IPS-NIHi11 (cell line): ENCODE measurements at regions not wholly inside any gene's neighbourhood (a gene's known extent, or its start where the extent isn't known, plus 50 kb on each side); places are given as distances from the start of the nearest gene placed in this dataset.
A peak's percentile ranks its signal among the peaks of the same experiment; 100 is the strongest.

ENCODE experiments used
- DNase-seq: peaks from one replicate; pipeline ENCODE4 v3.0.0; 2012; ENCODE audit warnings: mixed read lengths, low spot score

DNA sequence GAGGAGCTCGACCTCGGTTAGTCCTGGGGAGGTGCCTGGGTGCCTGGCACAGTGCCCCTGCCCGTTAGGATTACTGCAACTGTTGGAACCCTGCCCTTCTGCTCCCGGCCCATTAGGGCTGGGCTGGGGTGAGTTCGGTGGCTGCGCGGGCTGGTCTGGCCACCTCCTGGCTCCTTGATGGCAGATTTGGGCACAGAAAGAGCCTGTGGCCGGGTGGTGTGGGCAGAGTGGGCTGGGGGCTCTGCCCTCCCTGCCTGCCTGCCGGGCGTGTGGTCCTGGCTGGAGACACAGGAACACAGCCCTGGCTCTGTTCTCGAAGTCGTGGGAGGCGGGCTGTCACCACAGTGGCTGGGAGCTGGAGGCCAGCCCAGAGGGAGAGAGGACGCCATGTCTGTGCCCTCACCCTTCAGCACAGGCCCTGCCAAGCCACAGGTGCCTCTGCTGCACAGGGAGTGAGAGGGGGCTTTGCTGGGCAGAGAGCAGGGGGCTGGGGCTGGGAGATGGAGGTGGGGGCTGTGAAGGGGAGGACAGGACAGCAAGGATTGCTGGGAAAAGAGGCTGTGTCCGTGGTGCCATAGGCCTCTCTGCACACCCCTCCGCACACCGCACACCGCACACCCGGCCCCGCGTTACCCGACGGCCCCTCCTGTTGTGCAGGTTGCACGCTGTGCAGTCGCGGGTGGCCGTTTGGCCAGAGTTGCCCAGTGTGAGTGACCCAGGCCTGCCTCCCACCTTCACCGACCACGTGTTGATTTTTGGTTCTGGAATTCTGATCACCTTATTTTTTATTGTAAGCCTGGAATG lies 236.6 kb upstream of the GSE1 start:
- DNase-seq, result no peak

DNA sequence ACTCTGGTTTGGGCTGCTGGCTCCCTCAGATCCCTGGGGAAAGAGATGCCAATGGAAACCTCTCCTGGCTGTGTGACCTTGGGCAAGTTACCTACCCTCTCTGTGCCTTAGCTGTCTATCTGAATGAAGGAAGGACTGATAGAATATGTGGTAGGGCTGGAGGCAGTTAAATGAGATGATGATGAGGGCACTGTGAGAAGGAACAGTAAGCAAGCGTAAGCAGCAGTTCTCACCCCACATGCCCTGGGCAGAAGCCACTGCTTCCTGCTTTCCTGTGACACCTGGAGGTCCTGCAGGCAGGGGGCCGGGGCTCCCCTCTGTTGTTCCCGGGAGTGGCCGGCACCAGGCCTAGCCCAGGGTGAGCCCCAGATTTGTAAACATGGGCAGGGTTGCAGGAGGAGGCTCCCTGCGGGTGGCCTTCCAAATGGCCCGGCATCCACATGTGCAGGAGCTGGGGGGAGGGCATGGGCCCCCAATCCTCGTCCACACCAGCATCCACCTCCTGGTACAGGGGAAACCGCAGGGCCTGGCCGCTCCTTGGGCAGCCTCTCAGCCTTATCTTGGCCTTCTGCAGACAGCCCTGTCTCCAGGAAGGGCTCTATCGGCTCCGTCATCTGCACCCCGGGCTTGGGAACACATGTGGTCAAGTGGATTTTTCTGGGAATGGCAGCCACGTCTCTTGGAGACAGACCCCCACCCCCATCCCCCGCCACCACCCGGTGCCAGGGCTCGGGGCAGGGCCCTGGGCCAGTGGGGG lies 235.6 kb upstream of the GSE1 start:
- no peak for DNase-seq

DNA sequence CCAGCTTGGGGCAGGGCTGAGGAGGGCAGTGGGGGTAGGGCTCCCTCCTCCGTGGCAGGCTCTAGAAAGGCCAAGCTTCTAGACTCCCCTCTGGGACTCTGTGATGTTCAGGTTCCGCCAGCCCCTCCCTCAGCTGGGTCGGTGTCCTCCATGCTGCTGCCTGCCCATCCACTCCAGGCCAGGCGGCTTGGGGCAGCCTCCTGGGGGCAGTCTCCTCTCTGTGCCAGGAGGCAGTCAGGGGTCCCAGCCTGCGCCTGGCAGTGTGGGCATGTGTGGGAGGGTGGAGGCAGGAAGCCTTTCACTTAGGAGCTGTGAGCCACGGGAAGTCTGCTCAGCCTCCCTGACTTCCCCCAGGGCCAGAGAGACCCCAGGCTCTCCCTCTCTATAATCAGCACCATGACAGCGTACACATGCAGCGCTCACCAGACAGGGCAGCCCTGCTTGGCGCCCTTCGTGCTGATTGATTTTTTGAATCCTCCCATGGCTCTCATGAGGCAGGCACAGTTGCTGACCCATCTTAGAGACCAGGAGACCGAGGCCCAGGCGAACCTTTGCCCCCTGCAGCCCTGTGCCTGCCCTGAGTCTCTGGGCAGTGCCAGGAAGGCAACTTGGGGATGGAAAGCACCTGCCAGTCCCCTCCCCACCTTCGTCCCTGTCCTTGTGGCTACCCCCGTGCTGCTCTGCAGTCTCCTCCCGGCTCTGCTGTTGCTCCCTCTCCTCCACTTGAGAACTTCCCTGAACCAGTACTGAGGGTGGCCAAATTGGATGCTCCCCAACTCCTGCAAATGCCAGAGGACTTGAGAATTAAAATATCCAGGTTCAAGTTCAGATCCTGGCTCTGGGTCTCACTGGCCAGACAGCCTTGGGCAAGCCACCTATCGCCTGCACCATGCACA lies 234.7 kb upstream of the GSE1 start:
- DNase-seq, result no peak

DNA sequence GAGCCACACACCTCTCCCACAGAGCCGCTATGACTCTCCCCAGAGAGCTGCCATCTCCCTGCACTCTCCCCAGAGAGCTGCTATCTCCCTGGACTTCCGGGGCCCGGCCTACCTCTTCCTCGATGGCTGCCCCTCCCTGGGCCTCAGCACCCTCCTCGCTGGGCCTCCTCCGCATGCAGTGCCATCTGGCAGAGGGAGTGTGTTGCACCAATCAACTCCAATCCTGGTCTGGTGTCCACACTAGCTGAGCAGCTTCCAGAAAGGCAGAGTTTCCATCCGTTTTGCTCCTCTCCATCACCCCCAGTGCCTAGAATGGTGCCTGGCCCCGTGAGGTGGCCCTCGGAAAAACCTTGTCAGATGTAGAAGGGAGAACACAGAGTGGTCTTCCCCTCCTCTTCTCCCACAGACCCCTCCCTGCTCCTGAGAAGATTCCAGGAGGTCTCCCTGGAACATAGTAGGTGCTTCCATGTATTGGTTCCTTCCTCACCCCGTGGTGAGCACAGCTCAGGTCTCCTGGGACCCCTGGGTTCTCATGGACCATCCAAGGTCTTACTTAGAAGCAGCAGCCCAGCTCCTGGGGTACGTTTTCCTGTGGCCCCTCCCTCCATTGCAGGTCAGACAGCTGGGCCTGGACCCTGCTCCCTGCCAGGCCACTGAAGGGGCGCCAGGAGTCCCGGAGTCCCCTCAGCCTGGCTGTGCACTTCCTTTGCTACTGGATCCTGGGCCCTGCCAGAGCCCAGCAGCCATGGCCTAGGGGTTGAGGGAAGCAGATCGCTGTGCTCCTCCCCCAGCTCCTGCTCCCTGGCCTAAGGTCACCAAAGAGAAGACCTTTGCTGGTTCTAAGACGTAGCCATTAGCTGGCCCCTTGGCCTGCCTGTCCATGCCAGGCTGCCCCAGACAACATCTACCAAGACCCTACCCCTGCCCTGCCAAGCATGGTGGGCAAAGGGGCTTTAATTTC lies 233.8 kb upstream of the GSE1 start:
- DNase-seq, result no peak

DNA sequence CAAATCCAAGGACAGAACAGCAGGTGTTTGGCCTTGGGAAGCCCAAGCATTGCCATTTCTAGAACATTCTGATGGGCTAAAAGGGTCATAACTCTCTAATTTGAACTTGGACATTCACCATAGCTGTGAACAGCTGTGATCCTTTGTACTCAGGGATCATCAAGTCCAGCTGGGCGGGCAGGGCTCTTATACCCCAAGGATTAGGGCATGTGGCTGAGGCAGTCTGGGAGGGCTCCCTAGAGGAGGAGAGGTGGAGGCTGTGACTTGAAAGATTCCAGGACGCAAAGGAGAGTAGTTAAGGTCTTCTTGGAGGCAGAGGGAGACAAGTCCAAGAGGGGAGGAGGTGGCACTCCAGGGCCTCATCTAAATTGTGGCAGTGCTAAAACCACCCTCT lies 233.1 kb upstream of the GSE1 start:
- no peak for DNase-seq

DNA sequence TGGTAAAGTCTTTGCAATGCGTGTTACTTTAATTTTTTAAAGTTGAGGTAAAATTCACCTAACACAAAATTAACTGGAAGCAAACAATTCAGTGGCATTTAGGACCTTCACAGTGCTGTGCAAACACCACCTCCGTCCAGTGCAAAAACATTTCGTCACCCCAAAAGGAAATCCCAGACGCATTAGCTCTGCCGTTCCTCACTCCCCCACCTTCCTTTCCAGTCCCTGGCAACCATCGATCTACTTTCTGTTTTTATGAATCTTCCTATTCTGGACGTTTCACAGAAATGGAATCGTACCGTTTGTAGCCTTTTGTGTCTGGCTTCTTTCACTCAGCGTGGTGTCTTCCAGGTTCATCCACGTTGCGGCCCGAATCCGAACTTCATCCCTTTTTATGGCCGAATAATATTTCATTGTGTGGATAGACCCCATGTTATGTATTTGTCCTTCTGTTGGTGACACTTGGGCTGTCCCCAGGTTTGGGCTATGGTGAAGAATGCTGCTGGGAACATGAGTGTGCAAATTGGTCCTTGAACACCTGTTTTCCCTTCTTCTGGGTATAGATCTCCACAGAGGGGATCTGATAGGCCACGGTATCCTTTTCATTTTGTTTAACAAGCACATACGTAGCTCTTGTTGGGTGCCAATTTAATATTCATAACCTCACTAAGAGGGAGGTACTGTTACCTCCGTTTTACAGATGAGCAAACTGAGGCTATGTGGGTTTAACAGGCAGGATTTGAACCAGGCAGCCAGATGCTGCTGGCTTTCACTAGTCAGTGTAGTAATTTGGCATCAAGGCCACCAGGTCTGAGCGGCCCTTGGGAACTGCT lies 232.0 kb upstream of the GSE1 start:
- no peak for DNase-seq

DNA sequence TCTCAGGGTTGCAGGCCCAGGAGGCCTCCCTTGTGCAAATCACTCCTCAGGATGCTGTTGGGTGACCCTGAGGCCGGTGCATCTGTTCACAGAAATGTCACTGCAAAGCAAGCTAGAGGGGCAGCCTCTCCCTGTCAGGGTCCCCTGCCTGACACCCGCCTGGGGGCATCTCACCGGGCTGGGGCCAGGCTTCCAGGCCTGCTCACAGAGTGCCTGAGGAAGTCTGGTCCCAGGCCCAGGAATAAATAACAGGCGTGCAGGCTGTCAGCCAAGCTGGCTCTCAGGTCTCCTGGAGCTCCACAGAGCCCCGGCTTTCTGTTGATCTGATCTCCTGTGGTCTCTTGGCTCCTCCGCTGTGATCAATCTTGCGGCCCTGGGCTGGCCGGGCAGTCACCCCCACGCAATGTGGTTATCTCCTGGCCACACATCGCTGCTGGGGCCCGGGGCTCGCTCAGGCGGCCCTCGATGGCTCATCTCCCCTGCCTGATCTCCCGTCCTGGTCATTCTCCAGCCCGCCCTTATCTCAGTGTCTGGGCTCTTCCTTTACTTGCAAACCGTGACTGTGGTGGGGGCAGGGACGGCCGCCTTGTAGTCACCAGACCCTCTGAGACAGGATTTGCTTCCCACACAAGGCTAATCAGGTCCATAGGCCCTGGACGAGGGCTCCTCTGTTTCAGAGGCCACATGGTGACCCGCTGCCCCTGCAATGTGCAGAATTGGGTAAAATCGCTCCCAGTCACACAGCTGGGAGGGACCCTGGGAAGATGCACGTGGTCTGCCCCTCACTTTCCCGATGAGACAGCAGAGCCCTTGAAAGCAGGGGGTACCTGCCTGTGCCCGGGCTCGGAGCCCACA lies 231.2 kb upstream of the GSE1 start:
- no peak for DNase-seq

DNA sequence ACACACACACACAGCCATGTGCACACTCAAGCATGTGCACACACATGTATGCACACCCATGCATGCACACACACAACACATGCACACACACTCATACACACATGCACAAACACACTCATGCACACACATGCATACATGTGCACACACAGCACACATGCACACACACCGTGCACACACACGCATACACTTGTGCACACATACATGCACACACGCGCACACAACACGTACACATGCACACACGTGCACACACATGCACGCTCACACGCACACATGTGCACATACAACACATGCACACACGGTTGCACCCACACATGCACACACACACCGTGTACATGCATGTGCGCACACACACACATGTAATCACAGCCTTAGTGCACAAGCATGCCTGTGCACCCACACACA lies 230.4 kb upstream of the GSE1 start:
- DNase-seq, result no peak

DNA sequence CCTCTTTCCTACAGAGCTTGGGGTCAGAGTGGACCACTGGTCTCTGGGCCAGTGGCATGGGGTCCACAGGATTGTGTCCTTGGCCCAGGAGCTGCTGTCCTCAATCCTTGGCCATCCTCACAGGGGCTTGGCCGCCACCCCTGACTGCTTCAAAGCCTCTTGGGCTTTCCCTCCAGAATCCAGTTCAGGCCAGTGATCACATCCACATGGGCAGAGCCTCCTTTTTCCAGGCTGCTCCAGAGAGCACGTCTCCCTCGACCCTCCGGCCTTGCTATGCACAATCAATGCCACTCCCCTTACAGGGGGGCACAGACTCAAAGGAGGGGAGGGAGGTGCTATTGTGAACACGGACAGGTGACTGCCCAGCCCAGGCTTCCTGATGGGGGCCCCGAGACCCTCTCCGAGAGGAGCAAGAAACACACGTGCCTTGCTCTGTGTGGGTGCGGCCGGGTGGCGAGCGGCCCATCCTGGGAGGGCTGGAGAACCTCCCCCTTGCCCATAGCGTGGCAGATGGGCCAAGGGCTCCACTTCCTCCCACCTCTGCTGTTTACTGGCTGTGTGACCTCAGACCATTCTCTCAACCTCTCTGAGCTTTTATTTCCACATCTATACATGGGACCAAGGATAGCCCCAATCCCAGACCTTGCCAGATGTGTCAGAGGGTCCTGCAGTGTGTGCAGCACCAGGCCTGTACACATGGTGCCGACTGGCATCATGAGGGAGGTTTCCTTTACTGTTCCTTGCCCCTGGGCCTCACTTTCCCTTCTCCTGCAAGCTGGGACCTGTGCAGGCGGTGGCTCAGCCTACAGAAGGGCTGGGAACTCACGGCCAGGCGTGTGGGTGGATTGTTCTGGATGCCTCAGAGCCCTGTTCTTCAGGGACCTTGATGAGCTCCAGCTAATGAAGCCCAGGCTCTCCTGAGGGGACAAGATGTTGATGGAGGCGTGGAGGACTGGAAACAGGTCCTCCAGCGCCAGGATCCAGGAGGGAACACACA lies 229.0 kb upstream of the GSE1 start:
- DNase-seq, result no peak

DNA sequence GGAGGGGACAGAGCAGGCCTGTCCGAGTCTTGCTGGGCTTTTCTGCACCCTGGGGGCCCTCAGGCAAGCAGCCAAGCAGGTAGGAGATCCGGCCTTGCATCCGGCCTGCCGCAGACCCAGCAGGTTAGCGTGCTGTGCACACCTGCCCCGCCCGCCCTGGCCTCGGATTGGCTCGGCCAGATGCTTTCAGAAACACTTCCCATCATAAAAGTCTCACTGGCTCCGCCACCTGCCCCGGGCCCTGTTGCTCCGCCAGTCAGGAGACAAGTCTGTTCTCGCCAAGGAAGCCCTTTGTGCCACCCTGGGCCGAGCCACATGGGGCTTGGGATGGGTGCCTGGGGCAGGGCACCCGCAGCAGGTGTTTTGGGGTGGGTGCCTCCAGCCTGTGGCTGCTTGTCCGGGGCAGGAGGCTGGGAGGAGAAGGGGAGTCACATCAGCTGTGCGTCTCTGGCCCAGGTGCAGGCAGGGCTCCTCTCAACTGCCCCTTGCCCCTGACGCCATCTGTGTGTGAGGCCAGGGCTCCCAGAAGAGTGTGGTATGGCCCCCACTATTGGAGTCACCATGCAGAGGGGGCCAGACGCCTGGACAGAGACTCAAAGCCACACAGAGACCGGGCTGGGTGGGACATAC lies 228.2 kb upstream of the GSE1 start:
- DNase-seq, result peak; percentile 74

DNA sequence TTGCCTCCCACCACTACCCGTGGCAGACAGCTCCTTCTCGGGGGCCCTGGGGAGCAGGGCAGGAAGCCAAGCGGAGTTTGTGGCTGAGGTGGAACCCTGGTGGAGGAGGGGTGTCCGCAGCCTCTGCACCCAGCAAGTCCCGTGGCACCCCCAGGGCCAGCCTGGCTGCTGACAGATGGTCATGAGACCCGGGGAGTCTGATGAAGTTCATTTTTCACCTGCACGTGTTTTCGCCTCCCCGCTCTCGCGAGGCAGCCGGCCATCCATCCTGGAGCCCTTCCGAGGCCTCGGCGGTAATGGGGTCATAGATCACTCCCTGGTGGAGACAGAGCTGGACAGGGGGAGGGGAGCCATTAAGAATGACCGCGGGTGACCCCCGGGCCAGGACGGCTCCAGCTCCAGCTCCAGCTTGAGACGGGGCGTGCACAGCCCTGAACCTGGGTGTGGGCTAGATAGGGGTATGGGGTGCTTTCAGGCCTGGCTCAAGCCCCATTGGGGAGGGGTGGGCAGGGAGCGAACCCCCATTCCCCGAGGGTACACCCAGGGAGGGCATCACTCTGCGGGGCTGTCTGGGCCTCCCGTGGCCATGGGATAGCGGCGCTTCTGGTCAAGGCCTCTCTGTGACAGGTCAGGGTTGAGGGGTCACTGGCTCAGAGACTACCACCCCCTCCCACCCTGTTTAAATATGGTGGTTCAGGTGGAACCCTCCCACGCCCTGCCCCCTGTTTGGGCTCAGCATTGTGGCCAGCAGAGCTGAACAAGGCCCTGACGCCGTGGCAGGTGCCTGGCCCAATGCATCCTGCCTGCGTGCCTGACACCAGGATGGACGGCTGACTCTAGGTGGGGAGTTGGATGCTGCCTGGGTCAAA lies 227.4 kb upstream of the GSE1 start:
- no peak for DNase-seq

DNA sequence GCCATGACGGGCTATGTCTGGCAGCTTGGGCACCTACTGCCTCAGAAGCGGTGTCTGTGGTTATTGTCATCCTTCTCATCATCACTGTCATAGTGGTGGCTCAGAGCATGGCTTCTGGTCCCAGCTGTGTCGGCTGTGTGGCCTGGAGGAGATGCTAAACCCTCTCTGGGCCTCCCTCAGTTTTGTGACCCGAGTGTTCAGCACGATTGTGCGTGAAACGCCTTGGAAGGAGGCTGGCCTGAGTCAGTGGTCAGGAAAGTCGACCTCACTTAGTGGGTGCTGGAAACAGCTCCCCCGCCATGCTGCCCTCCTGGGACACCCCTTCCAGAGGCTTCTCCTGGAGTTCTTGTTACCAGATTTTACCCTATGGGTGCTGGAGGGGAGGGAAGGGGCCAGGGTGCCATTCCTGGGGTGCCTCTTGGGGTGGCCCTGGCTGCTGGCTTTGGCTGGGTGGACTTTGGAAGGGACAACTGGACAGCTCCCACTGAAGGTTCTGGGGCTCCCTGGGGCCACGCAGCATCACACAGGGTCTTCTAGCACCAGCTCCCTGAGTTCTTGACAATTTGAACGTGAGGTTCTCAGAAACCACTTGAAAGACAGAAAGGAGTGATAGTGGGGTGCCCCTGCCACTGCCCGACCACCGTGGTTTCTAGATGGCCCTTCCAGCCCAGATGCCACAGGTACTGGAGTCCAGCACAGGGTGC lies 226.5 kb upstream of the GSE1 start:
- no peak for DNase-seq

DNA sequence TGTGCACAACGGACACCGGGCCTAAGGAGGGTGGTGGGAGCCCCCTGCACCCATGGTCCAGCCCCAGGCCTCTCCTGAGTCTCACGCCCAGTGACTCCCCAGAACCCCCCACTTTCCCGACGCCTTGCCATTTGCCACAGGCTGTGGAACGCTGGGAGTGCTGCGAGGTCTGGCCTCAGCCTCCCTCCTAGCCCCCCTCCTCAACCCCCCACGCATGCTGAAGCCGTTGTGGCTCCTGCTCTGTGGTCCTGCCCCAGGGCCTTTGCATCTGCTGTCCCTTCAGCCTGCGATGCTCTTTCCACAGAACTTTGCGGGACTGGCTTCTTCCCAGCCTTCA lies 226.0 kb upstream of the GSE1 start:
- no peak for DNase-seq

DNA sequence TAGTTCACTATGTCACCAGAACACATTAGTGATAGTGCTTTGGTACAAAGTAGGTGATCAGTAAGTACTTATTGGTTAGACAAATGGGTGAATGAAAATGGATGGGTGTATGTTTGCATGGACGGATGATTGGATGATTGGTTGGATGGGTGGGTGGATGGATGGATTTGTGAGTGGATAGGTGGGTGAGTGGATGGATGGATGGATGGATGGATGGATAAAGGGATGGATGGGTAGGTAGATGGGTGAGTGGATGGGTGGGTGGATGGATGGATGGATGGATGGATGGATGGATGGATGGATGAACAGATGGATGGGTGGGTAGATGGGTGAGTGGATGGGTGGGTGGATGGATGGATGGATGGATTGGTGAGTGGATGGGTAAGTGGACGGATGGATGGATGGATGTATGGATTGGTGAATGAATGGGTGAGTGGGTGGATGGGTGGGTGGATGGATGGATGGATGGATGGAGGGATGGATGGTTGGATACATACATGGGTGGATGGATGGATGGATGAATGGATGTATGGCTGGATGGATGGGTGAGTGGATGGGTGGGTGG lies 225.3 kb upstream of the GSE1 start:
- DNase-seq, result no peak

DNA sequence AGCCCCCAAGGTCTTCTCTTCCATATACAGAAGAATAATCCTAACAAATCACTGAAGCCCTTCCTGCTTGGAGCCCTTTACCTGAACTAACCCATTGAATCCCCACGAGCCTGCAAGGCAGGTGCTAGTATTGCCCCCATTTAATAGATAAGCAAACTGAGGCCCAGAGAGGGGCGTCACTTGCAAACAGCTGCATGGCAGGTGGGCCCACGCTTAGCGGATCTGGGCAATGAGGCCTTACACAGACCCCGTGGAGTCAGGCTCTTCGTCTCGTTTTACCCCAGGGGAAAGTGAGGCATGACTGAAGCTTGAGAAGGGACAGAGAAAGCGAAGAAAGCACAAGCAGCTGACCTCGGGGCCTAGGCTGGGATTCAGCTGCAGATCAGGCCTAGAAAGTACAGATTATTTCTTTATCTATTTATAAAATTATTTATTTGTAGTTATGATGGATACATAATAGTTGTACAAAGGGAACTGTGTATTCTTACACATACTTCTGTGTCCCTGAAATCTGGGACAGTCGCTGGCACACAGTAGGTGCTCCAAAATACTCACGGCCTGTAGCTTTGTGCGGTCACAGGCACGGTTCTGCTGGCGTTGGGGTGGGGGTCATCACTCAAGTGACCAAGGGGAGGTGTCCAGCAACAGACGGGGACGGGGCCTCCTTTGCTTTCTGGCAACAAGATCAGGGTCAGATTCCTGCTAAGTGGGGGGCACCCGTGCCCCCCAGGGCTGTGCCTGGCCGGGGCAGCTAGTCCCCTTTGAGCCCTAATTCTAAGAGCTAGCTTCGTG lies 223.2 kb upstream of the GSE1 start:
- DNase-seq, result no peak
